T-helper 2 cell (primary cell): ENCODE measurements at regions not wholly inside any gene's neighbourhood (a gene's known extent, or its start where the extent isn't known, plus 50 kb on each side); places are given as distances from the start of the nearest gene placed in this dataset.
A peak's percentile ranks its signal among the peaks of the same experiment; 100 is the strongest.
"Not testable (repeated sequence)": the region's sequence is repeated elsewhere in the genome, so short reads cannot be mapped to it uniquely, and the experiment has no call there.

Experiments used
- DNase-seq, 5 experiments: peaks; one replicate each; pipeline versions ENCODE4 v3.0.0 to v3.0.0-alpha.2; 2012 to 2022

GRCh38 chr6:14296698-14297097 lies 179.1 kb downstream of the CD83 start:
- not testable (repeated sequence) for DNase-seq

- DNase-seq = not testable (repeated sequence)
Observed at GRCh38 chr6:14297118-14297517, 179.5 kb downstream of the CD83 start.

- DNase-seq = not testable (repeated sequence)
Observed at GRCh38 chr6:14300189-14300588, 182.6 kb downstream of the CD83 start.

- DNase-seq = not testable (repeated sequence)
Observed at GRCh38 chr6:14300721-14301120, 183.1 kb downstream of the CD83 start.

- DNase-seq = not testable (repeated sequence)
Observed at GRCh38 chr6:14301477-14301876, 183.9 kb downstream of the CD83 start.

GRCh38 chr6:14305131-14305530 lies 187.6 kb downstream of the CD83 start:
- no peak for DNase-seq

GRCh38 chr6:14305624-14306023 lies 188.1 kb downstream of the CD83 start:
- no peak for DNase-seq

GRCh38 chr6:14306151-14306906 lies 188.8 kb downstream of the CD83 start:
- DNase-seq = no peak

GRCh38 chr6:14309516-14309915 lies 191.9 kb downstream of the CD83 start:
- DNase-seq = no peak

- DNase-seq = no peak
Observed at GRCh38 chr6:14309951-14310445, 192.4 kb downstream of the CD83 start.

GRCh38 chr6:14310960-14311359 lies 193.4 kb downstream of the CD83 start:
- no peak for DNase-seq

GRCh38 chr6:14312587-14312986 lies 195.0 kb downstream of the CD83 start:
- no peak for DNase-seq

GRCh38 chr6:14313248-14313647 lies 195.7 kb downstream of the CD83 start:
- no peak for DNase-seq

GRCh38 chr6:14315353-14315752 lies 197.8 kb downstream of the CD83 start:
- no peak for DNase-seq

- peak in 1 of 5 experiments; percentile 39 for DNase-seq
Observed at GRCh38 chr6:14316651-14317386, 199.2 kb downstream of the CD83 start.

- no peak for DNase-seq
Observed at GRCh38 chr6:14317387-14317970, 199.9 kb downstream of the CD83 start.

- DNase-seq = no peak
Observed at GRCh38 chr6:14320332-14320731, 202.8 kb downstream of the CD83 start.

- DNase-seq = no peak
Observed at GRCh38 chr6:14321992-14322772, 204.6 kb downstream of the CD83 start.

GRCh38 chr6:14322841-14323240 lies 205.3 kb downstream of the CD83 start:
- DNase-seq = no peak

GRCh38 chr6:14326774-14327173 lies 209.2 kb downstream of the CD83 start:
- no peak for DNase-seq

GRCh38 chr6:14328163-14328562 lies 210.6 kb downstream of the CD83 start:
- no peak for DNase-seq

- no peak for DNase-seq
Observed at GRCh38 chr6:14333556-14334305, 216.2 kb downstream of the CD83 start.
